ENCODE measurements at regions not wholly inside any gene's neighbourhood (a gene's known extent, or its start where the extent isn't known, plus 50 kb on each side); places are given as distances from the start of the nearest gene placed in this dataset.

DNA sequence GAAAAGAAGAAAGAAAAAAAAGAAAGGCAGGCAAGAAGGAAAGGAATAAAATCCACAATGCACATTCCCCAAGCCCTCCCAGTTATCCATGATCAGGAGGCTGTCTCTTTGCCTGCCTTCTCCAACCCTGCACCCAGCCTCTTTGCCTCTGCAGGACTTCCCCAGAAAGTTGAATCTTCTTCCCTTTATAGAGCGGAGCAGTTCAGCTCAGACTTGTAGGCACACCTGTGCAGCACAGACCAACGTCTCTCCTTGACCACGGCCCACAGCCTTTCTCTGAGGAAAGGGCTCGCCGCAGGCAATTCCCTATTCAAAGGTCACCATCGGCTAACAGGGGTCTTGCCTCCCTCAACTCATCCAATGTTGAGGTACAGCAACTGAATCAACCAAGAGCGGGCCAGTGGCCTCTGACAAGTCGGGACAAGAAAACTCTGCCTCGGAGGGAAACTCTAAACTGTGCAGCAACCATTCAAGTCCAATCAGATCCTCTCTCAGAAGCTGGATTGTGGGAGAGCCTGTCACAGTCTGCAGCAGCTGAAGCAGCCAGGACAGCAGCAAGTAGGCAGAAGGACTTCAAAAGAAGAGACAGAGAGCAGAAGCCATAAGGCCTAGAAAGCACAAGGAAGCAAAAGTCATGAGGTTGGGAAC, 529.2 kb upstream of the JARID2 start:
- ChIA-PET POLR2A (interaction anchor here (0.7 kb wide), 1 partner anchor 29 kb away, joined by 6 read pairs; no protein-coding TSS in a partner anchor), CTCF (no interaction called here)
- H3K27ac ChIP-seq (ENCODE audit: extremely low read depth, low read depth, low read length) = no peak overlapping the region
- no peaks in the 10 kb centered on the region for H3K36me3 ChIP-seq (ENCODE audit: control insufficient read depth in 2 of 2, insufficient read depth in 1 of 2, low read length in 2 of 2)
- H3K4me3 ChIP-seq (ENCODE audit: low read depth, low read length) = no peak overlapping the region
- no peaks in the 10 kb centered on the region for H3K9me3 ChIP-seq (ENCODE audit: control insufficient read depth, insufficient read depth, low read depth, low read length)
- TF ChIP-seq REPIN1 (tag by site-specific recombination; IDR thresholded peaks at IDR 0.05; ENCODE audit: low read depth) (no peak), ZFHX2 (tag by site-specific recombination; conservative IDR thresholded peaks at IDR 0.05) (no peak), OVOL3 (tag by site-specific recombination; IDR thresholded peaks at IDR 0.05) (no peak), ZSCAN30 (tag by site-specific recombination; IDR thresholded peaks at IDR 0.05) (no peak), MZF1 (tag by site-specific recombination; IDR thresholded peaks at IDR 0.05; ENCODE audit: borderline replicate concordance) (no peak), ZNF600 (tag by site-specific recombination; IDR thresholded peaks at IDR 0.05) (no peak), ZBTB7A (tag by site-specific recombination; IDR thresholded peaks at IDR 0.05; ENCODE audit: low read depth) (no peak), KLF10 (tag by site-specific recombination; IDR thresholded peaks at IDR 0.05) (no peak), ZNF664 (tag by site-specific recombination; IDR thresholded peaks at IDR 0.05) (no peak), ZBTB48 (tag by site-specific recombination; IDR thresholded peaks at IDR 0.05) (no peak), ZXDB (tag by site-specific recombination; IDR thresholded peaks at IDR 0.05) (no peak), ZNF19 (tag by site-specific recombination; IDR thresholded peaks at IDR 0.05; ENCODE audit: low read depth) (no peak)
- TF ChIP-seq, protein P1, sequence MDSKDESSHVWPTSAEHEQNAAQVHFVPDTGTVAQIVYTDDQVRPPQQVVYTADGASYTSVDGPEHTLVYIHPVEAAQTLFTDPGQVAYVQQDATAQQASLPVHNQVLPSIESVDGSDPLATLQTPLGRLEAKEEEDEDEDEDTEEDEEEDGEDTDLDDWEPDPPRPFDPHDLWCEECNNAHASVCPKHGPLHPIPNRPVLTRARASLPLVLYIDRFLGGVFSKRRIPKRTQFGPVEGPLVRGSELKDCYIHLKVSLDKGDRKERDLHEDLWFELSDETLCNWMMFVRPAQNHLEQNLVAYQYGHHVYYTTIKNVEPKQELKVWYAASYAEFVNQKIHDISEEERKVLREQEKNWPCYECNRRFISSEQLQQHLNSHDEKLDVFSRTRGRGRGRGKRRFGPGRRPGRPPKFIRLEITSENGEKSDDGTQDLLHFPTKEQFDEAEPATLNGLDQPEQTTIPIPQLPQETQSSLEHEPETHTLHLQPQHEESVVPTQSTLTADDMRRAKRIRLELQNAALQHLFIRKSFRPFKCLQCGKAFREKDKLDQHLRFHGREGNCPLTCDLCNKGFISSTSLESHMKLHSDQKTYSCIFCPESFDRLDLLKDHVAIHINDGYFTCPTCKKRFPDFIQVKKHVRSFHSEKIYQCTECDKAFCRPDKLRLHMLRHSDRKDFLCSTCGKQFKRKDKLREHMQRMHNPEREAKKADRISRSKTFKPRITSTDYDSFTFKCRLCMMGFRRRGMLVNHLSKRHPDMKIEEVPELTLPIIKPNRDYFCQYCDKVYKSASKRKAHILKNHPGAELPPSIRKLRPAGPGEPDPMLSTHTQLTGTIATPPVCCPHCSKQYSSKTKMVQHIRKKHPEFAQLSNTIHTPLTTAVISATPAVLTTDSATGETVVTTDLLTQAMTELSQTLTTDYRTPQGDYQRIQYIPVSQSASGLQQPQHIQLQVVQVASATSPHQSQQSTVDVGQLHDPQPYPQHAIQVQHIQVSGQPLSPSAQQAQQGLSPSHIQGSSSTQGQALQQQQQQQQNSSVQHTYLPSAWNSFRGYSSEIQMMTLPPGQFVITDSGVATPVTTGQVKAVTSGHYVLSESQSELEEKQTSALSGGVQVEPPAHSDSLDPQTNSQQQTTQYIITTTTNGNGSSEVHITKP (tag by site-specific recombination; IDR thresholded peaks at IDR 0.05) = no peak
- TF ChIP-seq, protein P2, sequence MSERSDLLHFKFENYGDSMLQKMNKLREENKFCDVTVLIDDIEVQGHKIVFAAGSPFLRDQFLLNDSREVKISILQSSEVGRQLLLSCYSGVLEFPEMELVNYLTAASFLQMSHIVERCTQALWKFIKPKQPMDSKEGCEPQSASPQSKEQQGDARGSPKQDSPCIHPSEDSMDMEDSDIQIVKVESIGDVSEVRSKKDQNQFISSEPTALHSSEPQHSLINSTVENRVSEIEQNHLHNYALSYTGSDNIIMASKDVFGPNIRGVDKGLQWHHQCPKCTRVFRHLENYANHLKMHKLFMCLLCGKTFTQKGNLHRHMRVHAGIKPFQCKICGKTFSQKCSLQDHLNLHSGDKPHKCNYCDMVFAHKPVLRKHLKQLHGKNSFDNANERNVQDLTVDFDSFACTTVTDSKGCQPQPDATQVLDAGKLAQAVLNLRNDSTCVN (tag by site-specific recombination; optimal IDR thresholded peaks at IDR 0.05) = no peak
- no peaks in the 10 kb centered on the region for H3K4me1 ChIP-seq (ENCODE audit: control insufficient read depth, insufficient read depth, low read length)

DNA sequence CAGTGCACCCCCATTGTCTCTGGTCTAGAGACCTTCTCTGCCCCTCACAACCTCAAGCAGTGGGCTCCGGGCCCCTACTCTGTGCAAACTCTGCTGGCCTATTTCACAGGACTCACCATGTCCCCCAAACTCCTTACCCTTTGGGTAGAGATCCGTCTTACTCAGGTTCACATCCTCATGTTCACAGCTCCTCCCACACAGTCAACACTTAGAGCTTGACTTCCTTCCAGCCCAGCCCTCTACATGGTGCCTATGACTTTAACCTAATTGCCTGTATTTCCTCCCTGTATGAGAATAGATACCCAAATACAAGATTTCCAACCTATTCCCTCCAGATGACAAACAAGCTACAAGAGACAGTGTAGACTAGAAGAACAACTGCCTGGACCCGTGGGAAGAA, 528.6 kb upstream of the JARID2 start:
- Histone ChIP-seq H3K4me3 (ENCODE audit: low read depth, low read length) (no peak overlapping the region), H3K4me1 (ENCODE audit: control insufficient read depth, insufficient read depth, low read length) (no peaks in the 10 kb centered on the region), H3K36me3 (ENCODE audit: control insufficient read depth in 2 of 2, insufficient read depth in 1 of 2, low read length in 2 of 2) (no peaks in the 10 kb centered on the region), H3K9me3 (ENCODE audit: control insufficient read depth, insufficient read depth, low read depth, low read length) (no peaks in the 10 kb centered on the region), H3K27ac (ENCODE audit: extremely low read depth, low read depth, low read length) (no peak overlapping the region)
- ChIA-PET CTCF (interaction anchor here (0.5 to 0.6 kb wide), 2 partner anchors 397 to 662 kb away, joined by 3 to 5 read pairs; no protein-coding TSS in a partner anchor), POLR2A (interaction anchor here (1.6 kb wide), 1 partner anchor 12 kb away, joined by 3 read pairs; no protein-coding TSS in a partner anchor)
- TF ChIP-seq, protein P3, sequence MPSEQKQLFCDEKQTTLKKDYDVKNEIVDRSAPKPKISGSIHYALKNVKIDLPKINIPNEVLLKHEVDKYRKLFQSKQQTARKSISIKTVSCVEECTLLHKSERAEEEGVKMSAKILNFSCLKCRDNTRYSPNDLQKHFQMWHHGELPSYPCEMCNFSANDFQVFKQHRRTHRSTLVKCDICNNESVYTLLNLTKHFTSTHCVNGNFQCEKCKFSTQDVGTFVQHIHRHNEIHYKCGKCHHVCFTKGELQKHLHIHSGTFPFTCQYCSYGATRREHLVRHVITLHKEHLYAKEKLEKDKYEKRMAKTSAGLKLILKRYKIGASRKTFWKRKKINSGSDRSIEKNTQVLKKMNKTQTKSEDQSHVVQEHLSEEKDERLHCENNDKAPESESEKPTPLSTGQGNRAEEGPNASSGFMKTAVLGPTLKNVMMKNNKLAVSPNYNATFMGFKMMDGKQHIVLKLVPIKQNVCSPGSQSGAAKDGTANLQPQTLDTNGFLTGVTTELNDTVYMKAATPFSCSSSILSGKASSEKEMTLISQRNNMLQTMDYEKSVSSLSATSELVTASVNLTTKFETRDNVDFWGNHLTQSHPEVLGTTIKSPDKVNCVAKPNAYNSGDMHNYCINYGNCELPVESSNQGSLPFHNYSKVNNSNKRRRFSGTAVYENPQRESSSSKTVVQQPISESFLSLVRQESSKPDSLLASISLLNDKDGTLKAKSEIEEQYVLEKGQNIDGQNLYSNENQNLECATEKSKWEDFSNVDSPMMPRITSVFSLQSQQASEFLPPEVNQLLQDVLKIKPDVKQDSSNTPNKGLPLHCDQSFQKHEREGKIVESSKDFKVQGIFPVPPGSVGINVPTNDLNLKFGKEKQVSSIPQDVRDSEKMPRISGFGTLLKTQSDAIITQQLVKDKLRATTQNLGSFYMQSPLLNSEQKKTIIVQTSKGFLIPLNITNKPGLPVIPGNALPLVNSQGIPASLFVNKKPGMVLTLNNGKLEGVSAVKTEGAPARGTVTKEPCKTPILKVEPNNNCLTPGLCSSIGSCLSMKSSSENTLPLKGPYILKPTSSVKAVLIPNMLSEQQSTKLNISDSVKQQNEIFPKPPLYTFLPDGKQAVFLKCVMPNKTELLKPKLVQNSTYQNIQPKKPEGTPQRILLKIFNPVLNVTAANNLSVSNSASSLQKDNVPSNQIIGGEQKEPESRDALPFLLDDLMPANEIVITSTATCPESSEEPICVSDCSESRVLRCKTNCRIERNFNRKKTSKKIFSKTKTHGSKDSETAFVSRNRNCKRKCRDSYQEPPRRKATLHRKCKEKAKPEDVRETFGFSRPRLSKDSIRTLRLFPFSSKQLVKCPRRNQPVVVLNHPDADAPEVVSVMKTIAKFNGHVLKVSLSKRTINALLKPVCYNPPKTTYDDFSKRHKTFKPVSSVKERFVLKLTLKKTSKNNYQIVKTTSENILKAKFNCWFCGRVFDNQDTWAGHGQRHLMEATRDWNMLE (tag by site-specific recombination; conservative IDR thresholded peaks at IDR 0.05; ENCODE audit: low read depth) = no peak
- no peak for TF ChIP-seq KLF8 (tag by site-specific recombination; IDR thresholded peaks at IDR 0.05)
- TF ChIP-seq HOXA7 (CRISPR knock-in tag; IDR thresholded peaks at IDR 0.05; ENCODE audit: borderline replicate concordance) = no peak
- no peak for TF ChIP-seq ZNF624 (tag by site-specific recombination; IDR thresholded peaks at IDR 0.05)
- TF ChIP-seq ZNF169 (tag by site-specific recombination; IDR thresholded peaks at IDR 0.05) = no peak
- no peak for TF ChIP-seq ZNF529 (tag by site-specific recombination; IDR thresholded peaks at IDR 0.05; ENCODE audit: insufficient replicate concordance)
- TF ChIP-seq, protein P4, sequence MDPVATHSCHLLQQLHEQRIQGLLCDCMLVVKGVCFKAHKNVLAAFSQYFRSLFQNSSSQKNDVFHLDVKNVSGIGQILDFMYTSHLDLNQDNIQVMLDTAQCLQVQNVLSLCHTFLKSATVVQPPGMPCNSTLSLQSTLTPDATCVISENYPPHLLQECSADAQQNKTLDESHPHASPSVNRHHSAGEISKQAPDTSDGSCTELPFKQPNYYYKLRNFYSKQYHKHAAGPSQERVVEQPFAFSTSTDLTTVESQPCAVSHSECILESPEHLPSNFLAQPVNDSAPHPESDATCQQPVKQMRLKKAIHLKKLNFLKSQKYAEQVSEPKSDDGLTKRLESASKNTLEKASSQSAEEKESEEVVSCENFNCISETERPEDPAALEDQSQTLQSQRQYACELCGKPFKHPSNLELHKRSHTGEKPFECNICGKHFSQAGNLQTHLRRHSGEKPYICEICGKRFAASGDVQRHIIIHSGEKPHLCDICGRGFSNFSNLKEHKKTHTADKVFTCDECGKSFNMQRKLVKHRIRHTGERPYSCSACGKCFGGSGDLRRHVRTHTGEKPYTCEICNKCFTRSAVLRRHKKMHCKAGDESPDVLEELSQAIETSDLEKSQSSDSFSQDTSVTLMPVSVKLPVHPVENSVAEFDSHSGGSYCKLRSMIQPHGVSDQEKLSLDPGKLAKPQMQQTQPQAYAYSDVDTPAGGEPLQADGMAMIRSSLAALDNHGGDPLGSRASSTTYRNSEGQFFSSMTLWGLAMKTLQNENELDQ (tag by site-specific recombination; IDR thresholded peaks at IDR 0.05; ENCODE audit: low read depth) = no peak
- TF ChIP-seq, protein P2 (tag by site-specific recombination; optimal IDR thresholded peaks at IDR 0.05) = no peak
